SKM-1 (cell line): ENCODE measurements at regions not wholly inside any gene's neighbourhood (a gene's known extent, or its start where the extent isn't known, plus 50 kb on each side); places are given as distances from the start of the nearest gene placed in this dataset.

ENCODE experiments used
- DNase-seq: peaks from one replicate; lab custom pipeline; 2025; ENCODE audit not compliant: unreplicated experiment; lab: John Stamatoyannopoulos, UW

GRCh38 chr6:26305641-26305969 is 59.4 kb upstream of the BTN3A2 start:
- DNase-seq: no peak

GRCh38 chr6:26306232-26306631 is 58.8 kb upstream of the BTN3A2 start:
- no peak for DNase-seq

- DNase-seq: no peak
Observed at GRCh38 chr6:26307850-26308249, 57.1 kb upstream of the BTN3A2 start.

GRCh38 chr6:26309731-26310142 is 55.3 kb upstream of the BTN3A2 start:
- no peak for DNase-seq

GRCh38 chr6:26311012-26311384 is 54.0 kb upstream of the BTN3A2 start:
- DNase-seq: no peak

GRCh38 chr6:26311385-26312095 is 53.5 kb upstream of the BTN3A2 start:
- peak; percentile 39 for DNase-seq

GRCh38 chr6:26312096-26312463 is 52.9 kb upstream of the BTN3A2 start:
- no peak for DNase-seq

GRCh38 chr6:26312501-26313397 is 52.2 kb upstream of the BTN3A2 start:
- DNase-seq: peak; percentile 46
